CD1c-positive myeloid dendritic cell (primary cell): ENCODE measurements at regions not wholly inside any gene's neighbourhood (a gene's known extent, or its start where the extent isn't known, plus 50 kb on each side); places are given as distances from the start of the nearest gene placed in this dataset.

ENCODE experiments used
- DNase-seq: peaks from one replicate; pipeline ENCODE4 v3.0.0-alpha.2; 2016; ENCODE audit errors: extremely low spot score

GRCh38 chr3:56985460-56985859 is 75.0 kb upstream of the SPATA12 start:
- no peak for DNase-seq

DNA sequence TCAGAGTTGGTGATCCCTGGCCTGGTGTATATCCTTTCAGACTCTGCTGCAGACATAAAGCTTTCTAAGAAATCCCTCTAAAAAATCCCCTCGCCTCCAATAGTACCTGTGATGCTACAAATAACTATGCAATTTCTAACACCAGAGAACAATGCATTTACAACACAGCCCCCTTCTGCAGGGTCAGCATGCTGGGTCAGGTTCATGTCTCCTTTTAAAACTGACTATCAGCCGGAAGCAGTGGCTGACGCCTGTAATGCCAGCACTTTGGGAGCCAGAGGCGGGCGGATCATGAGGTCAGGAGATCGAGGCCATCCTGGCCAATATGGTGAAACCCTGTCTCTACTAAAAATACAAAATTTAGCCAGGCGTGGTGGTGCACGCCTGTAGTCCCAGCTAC is 77.0 kb upstream of the SPATA12 start:
- DNase-seq: no peak

DNA sequence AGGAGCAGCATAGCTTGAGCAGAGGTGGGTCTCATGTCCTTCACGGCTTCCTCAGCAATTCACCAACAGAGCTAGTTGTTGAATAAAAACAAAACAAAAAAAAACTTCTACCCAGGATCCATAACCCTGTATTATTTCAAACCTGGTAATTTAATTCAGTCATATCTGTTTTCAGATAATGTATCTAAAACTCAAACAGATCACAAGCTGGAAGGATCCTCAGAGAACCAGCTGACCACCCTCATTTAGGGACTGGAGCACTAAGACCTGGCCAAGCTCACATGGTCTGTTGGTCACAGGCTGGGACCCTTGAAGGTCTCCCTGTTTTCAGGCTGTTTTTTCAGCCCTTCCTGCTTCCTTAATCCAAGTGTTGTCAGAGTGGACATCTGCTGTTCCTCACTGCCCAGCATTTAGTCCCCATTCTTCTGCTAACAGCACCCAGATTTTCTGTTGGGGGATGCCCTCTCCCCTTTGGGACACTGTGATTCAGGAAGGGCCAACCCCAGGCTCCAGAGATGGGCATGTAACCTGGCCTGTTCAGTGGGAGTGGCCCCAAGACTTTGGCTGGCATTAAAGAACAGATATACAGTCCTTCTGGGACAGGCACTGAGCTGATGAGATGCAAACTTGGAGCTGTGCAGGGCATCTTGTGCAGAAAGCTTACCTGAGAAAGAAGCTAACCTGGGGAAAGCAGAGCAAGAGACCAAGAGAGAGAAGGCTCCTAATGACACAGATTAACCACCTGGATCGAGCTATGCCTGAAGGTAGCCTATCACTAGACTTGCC is 78.8 kb upstream of the SPATA12 start:
- DNase-seq: no peak

GRCh38 chr3:56980798-56981390 is 79.6 kb upstream of the SPATA12 start:
- DNase-seq: peak; percentile 89

GRCh38 chr3:56980243-56980642 is 80.2 kb upstream of the SPATA12 start:
- no peak for DNase-seq

- DNase-seq: no peak
These were observed 80.7 kb upstream of the SPATA12 start for GRCh38 chr3:56979791-56980190.

GRCh38 chr3:56977561-56977889 is 82.9 kb upstream of the SPATA12 start:
- no peak for DNase-seq

GRCh38 chr3:56976651-56977560 is 83.6 kb upstream of the SPATA12 start:
- DNase-seq: no peak

GRCh38 chr3:56975567-56975966 is 84.9 kb upstream of the SPATA12 start:
- DNase-seq: no peak

DNA sequence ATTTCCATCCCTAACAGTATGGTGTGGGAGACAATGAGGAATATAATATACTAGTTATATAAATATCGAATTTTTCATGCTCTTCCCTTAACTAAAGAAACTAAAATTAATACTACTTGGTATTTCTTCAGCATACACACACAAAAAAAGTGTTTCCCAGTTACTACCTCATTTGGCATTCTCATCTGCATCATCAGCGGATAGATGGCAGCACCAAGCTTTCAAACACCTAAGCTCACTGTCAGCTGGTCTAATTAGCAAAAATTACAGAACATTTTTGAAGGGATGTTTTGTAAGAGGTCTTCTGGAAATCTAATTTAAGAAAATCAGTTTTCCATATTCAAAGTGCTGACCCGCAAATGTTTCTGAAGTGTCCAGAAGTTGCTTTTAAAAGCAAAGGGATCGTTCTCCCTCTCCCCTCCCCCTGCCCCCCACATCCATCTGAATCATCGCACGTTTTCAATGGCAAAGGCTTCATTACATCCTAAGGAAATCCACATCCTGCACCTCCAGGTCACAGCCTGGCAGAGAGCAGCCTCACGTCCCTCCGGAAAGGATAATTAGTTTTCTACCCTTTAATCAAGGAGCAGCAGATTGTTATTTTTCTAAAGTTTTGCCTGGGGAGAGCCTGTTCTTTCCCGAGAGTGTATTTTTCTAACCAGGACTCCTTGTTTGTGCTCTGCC is 86.1 kb upstream of the SPATA12 start:
- no peak for DNase-seq

- no peak for DNase-seq
These were observed 88.6 kb upstream of the SPATA12 start for GRCh38 chr3:56971816-56972215.

GRCh38 chr3:56971261-56971660 is 89.2 kb upstream of the SPATA12 start:
- DNase-seq: no peak

- peak; percentile 92 for DNase-seq
These were observed 90.0 kb upstream of the SPATA12 start for GRCh38 chr3:56970461-56970879.

- DNase-seq: no peak
These were observed 90.6 kb upstream of the SPATA12 start for GRCh38 chr3:56969851-56970250.

- DNase-seq: no peak
These were observed 94.0 kb upstream of the SPATA12 start for GRCh38 chr3:56966509-56966908.

DNA sequence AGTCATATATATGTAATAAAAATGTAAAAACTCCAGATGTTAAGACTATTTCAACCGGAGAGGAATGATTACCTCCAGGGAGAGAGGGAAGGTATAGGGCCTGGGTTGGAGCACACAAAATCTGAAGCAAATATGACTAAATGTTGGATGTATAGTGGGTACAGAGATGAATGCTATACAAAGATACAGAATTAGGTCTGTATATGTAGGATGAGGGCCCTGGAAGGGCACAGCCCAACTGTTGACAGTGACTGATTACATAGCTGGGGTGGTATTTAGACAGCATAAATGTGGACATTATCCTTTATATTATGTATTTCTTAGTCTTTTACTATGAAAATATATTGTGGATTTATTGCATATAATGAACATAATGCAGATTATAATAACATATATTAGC is 94.4 kb upstream of the SPATA12 start:
- no peak for DNase-seq

- DNase-seq: no peak
These were observed 97.5 kb upstream of the SPATA12 start for GRCh38 chr3:56962922-56963321.

GRCh38 chr3:56962206-56962605 is 98.3 kb upstream of the SPATA12 start:
- DNase-seq: no peak

DNA sequence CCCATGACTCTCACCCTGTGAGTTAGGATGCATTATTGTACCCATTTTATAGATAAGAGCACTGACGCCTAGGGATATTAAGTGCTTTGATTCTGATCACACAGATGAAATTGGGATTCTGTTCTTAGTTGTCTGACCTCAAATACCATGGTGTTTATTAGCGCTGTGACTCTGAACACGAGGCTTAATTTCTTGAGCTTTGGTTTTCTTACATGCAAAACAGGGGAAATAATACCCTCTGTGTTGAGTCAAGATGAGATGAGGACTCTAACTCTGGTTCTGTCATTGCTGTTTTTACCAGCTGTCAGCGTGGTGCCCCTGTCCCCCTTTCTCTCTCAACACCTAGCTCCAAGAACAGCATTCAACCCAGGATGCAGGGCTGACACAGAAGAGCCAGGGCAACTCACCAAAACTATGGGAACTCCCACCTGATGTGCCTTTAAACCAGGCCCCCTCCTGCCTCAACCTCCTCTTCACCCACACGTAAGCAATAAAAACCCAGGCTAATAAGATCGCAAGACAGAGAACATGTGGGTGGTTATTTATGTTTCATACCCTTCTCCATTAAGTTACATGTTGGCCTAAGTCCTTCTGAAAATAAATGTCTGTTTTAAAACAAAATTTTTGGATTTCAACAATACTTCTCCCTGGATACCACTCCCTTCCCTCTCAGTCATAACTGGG is 100.1 kb upstream of the SPATA12 start:
- DNase-seq: no peak

- DNase-seq: no peak
These were observed 101.6 kb upstream of the SPATA12 start for GRCh38 chr3:56958879-56959278.

DNA sequence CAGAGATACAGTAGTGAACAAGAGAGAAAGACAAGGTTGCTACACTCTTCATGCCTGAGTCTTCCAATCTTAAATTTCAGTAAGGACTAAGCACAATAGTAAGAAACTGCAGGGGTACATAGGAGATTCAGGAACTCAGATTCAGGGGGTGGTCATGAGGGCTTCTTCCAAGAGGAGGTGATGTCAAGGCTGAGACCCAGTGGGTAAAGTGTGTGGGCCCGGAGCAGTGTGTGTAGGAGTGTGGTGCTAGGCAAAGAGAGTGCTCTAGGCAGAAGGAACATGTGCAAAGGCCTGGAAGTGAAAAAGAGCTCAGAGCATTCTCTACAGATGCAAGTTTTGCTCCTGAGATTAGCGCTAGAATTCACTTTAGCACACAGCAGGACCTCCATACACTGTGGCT is 102.9 kb upstream of the SPATA12 start:
- no peak for DNase-seq

DNA sequence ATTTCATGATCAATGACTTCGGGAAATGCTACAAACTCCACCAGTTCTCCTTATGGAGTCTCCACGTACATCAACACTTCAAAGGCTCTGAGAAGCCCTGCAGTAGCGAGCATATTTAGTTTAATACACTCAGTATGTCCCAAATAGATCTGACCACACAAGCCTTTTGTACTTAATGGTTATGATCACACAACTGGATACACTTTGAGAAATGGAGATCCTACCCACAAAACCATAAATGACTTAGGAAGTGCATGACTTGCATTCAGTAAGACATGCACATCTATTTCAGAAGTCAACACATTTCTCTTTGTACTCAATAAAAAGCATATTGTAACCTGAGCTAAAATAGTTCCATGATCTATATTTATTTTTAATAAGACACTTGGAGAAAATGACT is 103.6 kb upstream of the SPATA12 start:
- no peak for DNase-seq
